ENCODE measurements at regions not wholly inside any gene's neighbourhood (a gene's known extent, or its start where the extent isn't known, plus 50 kb on each side); places are given as distances from the start of the nearest gene placed in this dataset.

DNA sequence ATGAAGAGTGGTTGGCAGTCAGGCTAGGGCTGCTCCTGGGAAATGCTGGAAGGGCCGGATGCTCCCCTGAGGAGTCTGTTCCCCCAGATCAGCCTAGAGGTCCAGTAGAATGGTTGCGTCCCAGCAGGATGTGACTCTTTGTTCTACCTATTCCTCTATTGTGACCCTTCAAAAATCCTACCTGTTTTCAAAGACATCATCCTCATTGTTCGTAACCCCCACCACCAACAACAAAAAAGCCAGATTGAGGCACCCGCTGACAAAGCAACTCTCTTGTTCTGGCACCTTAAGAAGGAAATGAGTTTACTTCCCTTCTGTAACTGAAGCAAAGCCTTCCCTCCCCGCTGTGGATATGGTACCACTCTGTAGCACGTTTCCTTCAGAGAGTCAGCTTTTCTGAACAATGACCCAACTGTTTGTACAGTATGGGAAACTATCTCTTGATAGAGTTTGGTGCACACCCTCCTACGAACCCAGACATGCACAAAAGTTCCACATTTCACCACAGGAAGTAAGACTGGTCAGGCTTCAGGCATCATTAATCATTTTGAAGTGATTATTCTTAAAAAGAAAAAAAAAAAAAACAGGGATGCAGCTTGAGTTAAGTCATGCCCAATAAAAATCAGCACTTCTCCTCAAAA lies 207.2 kb downstream of the ENC1 start:
- no peak for TF ChIP-seq ZBTB7A (IDR thresholded peaks at IDR 0.05; ENCODE audit: low read depth)
- no peak for TF ChIP-seq TAF1 (IDR thresholded peaks at IDR 0.05; ENCODE audit: low read depth)
- TF ChIP-seq, protein P1, sequence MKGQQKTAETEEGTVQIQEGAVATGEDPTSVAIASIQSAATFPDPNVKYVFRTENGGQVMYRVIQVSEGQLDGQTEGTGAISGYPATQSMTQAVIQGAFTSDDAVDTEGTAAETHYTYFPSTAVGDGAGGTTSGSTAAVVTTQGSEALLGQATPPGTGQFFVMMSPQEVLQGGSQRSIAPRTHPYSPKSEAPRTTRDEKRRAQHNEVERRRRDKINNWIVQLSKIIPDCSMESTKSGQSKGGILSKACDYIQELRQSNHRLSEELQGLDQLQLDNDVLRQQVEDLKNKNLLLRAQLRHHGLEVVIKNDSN (IDR thresholded peaks at IDR 0.05) = no peak
- no peak for TF ChIP-seq FOXM1 (IDR thresholded peaks at IDR 0.05; ENCODE audit: borderline replicate concordance, low read depth)
- TF ChIP-seq TEAD4 (IDR thresholded peaks at IDR 0.05) = no peak
